Pancreas (tissue), 10 donors: ENCODE measurements at regions not wholly inside any gene's neighbourhood (a gene's known extent, or its start where the extent isn't known, plus 50 kb on each side); places are given as distances from the start of the nearest gene placed in this dataset.

Experiments
- ATAC-seq, 4 donors: fragments of 200-7000 bp; cut with Tn5 transposase; one replicate each; pipeline versions ENCODE4 v1.8.0 to v1.9.1; 2020; ENCODE audit warnings: mild to moderate bottlenecking in 4 of 4, moderate library complexity in 4 of 4
- DNase-seq, 6 donors: peaks; one replicate each; pipeline ENCODE4 v3.0.0-alpha.2; 2020
- FAIRE-seq: peaks from 2 replicates; lab custom pipeline; 2012; peaks lifted over from hg19 to GRCh38; lab: Jason Lieb, UNC
- H3K27ac ChIP-seq, 4 donors: fragments of 200-600 bp; sonication (generic); 1 replicate in 3 of 4; 2 replicates in 1 of 4; pipeline versions ENCODE4 v1.5.0 to v1.8.0; 2020
- H3K27me3 ChIP-seq, 4 donors: fragments of 200-600 bp; one replicate each; pipeline ENCODE4 v1.8.0; 2021
- H3K36me3 ChIP-seq, 3 donors: fragments of 200-600 bp; sonication (generic) in 1 of 3; one replicate each; pipeline versions ENCODE4 v1.5.0 to v1.8.0; 2020 to 2021
- H3K4me1 ChIP-seq, 3 donors: fragments of 200-600 bp; one replicate each; pipeline ENCODE4 v1.8.0; 2021
- H3K4me3 ChIP-seq, 4 donors: fragments of 200-600 bp; sonication (generic) in 2 of 4; one replicate each; pipeline versions ENCODE4 v1.5.0 to v1.8.0; 2020 to 2021
- H3K9me3 ChIP-seq, 4 donors: fragments of 200-600 bp; one replicate each; pipeline ENCODE4 v1.8.0; 2021
- WGBS, 2 donors: extraction: QIAGEN DNeasy Blood & Tissue Kit; methylation state at CpG; one replicate each; pipeline ENCODE4 v1.1.7; 2013; 5-methylcytosine and 5-hydroxymethylcytosine counted together
- intact Hi-C, 3 donors: fragments of 100-400 bp; cut with DNase I; formaldehyde crosslinking; loops; one replicate each; pipeline versions ENCODE4 v1.11.1 to v1.14.2; 2022
- TF ChIP-seq, protein P1 (sequence below), 4 donors: fragments of 200-600 bp; sonication (generic) in 3 of 4; IDR thresholded peaks; one replicate each; pipeline versions ENCODE4 v1.5.0 to v1.8.0; 2021; ENCODE audit warnings: antibody characterized with exemption in 4 of 4
- donor health status: healthy with polysubstance abuse.
- donor health status: DM: no; HTN: no; CAD: no; lungs with moderate emphysema.
- donor health status: DM: no; HTN: no; CAD: no.
- donor health status: control.
- donor health status: control.
- donor health status: Bipolar disorder and iron deficiency.
- donor health status: DM: yes; HTN: yes; CAD: no.
- donor health status: DM: no; HTN: no; CAD: no.
- donor health status: DM: no; HTN: no; CAD: no.
- donor health status: DM: yes; HTN: yes; CAD: no.

DNA sequence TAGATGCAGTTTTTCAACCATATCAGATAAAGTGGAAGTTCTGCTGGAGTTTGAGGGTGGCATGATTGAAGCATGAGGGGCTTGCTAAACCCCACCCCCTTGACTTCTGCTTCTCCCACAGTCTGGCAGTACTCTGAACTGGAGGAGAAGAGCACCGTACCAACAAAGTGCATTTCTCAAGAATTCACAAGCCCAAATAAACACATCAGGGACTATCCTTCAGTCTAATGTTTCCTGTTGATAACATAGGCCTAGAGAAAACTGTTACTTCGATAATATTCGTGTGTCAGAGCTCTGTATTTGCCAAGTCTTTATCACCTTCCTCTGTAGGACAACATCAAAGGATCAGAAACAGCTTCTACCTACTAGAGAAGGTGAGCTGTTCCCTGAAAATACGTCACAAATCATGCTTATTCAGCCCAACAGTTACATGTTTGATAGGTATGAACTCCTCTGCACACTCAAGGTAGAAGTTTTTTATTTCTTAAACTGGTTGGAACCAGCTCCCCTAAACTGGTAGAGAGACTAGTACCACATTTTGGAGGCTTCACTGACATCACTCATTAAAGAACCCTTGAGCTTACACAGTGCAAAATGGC is 117.8 kb upstream of the PRNP start:
- no peak overlapping the region for H3K27ac ChIP-seq
- H3K36me3 ChIP-seq, result no peaks in the 10 kb centered on the region
- intact Hi-C loops, result no loop called here
- WGBS, 2 donors, result 44 to 48% methylated on average over 4 of the region's 4 CpGs
- DNase-seq (no peak), ATAC-seq (no peak), FAIRE-seq (no peak)
- H3K9me3 ChIP-seq, result no peaks in the 10 kb centered on the region
- H3K4me1 ChIP-seq, result no peaks in the 10 kb centered on the region
- no peak overlapping the region for H3K4me3 ChIP-seq
- H3K27me3 ChIP-seq, result no peaks in the 10 kb centered on the region
- TF ChIP-seq, protein P1, sequence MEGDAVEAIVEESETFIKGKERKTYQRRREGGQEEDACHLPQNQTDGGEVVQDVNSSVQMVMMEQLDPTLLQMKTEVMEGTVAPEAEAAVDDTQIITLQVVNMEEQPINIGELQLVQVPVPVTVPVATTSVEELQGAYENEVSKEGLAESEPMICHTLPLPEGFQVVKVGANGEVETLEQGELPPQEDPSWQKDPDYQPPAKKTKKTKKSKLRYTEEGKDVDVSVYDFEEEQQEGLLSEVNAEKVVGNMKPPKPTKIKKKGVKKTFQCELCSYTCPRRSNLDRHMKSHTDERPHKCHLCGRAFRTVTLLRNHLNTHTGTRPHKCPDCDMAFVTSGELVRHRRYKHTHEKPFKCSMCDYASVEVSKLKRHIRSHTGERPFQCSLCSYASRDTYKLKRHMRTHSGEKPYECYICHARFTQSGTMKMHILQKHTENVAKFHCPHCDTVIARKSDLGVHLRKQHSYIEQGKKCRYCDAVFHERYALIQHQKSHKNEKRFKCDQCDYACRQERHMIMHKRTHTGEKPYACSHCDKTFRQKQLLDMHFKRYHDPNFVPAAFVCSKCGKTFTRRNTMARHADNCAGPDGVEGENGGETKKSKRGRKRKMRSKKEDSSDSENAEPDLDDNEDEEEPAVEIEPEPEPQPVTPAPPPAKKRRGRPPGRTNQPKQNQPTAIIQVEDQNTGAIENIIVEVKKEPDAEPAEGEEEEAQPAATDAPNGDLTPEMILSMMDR (IDR thresholded peaks at IDR 0.05), result no peak

DNA sequence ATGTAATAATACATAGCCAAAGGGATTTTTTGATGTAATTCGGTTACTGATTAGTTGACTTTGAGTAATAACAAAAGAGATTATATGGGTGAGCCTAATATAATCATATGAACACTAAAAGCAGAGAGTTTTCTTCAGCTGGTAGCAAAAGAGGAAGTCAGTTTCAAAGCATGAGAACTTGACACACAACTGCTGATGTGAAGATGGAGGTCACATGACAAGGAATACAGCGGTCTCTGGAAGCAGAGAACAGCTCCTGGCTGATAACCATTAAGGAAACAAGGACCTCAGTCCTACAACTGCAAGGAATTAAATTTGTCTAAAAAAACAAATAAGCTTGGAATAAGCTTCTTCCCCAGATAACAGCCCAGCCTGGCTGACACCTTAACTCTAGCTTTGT is 119.1 kb upstream of the PRNP start:
- Histone ChIP-seq H3K36me3 (no peaks in the 10 kb centered on the region), H3K4me1 (no peaks in the 10 kb centered on the region), H3K4me3 (no peak overlapping the region), H3K9me3 (no peaks in the 10 kb centered on the region), H3K27me3 (no peaks in the 10 kb centered on the region), H3K27ac (no peak overlapping the region)
- 68 to 70% methylated on average over 2 of the region's 2 CpGs for WGBS, 2 donors
- TF ChIP-seq, protein P1 (IDR thresholded peaks at IDR 0.05), result no peak
- ATAC-seq, result no peak
- FAIRE-seq, result no peak
- intact Hi-C loops, result no loop called here
- no peak for DNase-seq

DNA sequence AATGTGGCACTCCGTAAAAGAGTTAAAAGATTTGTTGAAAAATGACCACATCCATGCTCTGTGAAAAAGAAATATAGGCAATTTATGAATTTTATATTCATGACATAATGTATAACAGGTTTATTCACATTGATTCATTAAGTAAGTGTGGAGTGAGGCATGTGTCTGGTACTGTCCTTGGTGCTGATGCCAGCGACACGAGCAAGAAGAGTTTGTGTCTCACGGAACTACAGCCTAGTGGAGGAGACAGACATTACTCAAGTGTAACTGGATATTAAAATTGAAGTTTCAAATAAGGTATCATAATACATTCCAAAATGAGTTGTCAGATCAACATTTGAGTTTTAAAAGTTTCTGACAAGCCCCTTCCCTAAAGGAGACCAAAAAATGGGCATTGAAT is 122.7 kb upstream of the PRNP start:
- Histone ChIP-seq H3K9me3 (no peaks in the 10 kb centered on the region), H3K4me3 (no peak overlapping the region), H3K27me3 (no peaks in the 10 kb centered on the region), H3K4me1 (no peaks in the 10 kb centered on the region), H3K36me3 (no peaks in the 10 kb centered on the region), H3K27ac (no peak overlapping the region)
- FAIRE-seq, result no peak
- intact Hi-C loops, result no loop called here
- WGBS, 2 donors, result 4% methylated on average over 4 of the region's 4 CpGs
- peak in 1 of 4 donors; percentile 48 for ATAC-seq
- DNase-seq, result no peak
- TF ChIP-seq, protein P1 (IDR thresholded peaks at IDR 0.05), result no peak

DNA sequence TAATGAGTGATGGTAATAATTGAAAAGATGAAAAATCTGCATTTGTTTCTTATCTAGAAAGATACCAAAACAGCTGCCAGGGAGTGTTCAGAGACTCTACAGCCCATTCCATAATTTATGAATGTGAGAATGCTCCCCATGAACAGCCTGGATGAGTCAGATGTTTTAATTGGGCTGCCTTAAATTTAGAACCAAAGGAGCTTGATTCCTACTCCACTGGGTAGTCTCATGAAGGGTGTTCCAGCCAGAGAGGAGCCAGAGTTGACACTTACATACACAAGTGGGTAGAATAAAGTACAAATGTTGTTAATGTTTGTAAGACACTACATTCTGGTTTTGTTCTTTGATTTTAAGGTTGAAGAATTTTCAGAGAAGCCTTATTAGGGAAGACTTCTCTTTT is 123.2 kb upstream of the PRNP start:
- no peaks in the 10 kb centered on the region for H3K4me1 ChIP-seq
- FAIRE-seq (no peak), DNase-seq (no peak), ATAC-seq (no peak)
- H3K9me3 ChIP-seq, result no peaks in the 10 kb centered on the region
- intact Hi-C loops, result no loop called here
- no peak overlapping the region for H3K27ac ChIP-seq
- H3K36me3 ChIP-seq, result no peaks in the 10 kb centered on the region
- TF ChIP-seq, protein P1 (IDR thresholded peaks at IDR 0.05), result no peak
- peaks cover 0 to under 1% (median 0%) of the 10 kb centered on the region in 4 donors for H3K27me3 ChIP-seq
- H3K4me3 ChIP-seq, result no peak overlapping the region

DNA sequence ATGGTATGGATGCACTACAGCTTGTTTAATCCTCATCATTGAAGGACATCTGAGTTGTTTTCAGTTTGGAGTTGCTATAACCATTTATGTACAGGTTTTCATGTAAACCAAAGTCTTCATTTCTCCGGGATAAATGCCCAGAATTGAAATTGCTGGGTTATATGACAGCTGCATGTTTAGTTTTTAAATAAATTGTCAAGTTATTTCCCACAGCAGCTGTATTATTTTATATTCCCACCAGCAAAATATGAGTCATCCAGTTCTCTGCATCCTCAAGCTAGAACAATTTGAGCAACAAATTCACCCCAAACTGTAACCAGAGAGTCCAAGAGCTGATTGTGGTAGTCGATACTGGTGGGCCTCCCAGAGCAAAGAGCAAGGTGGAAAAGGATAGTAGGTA is 125.6 kb upstream of the PRNP start:
- Histone ChIP-seq H3K36me3 (no peaks in the 10 kb centered on the region), H3K27ac (no peak overlapping the region), H3K4me3 (no peak overlapping the region), H3K4me1 (no peaks in the 10 kb centered on the region), H3K27me3 (peaks cover 0 to 16% (median 0%) of the 10 kb centered on the region in 4 donors), H3K9me3 (no peaks in the 10 kb centered on the region)
- TF ChIP-seq, protein P1 (IDR thresholded peaks at IDR 0.05), result no peak
- ATAC-seq, result no peak
- intact Hi-C loops, result no loop called here
- FAIRE-seq, result no peak
- DNase-seq, result no peak
- 35 to 47% methylated on average over 2 of the region's 2 CpGs for WGBS, 2 donors
